HS-27A (cell line): ENCODE measurements at regions not wholly inside any gene's neighbourhood (a gene's known extent, or its start where the extent isn't known, plus 50 kb on each side); places are given as distances from the start of the nearest gene placed in this dataset.
"Not testable (repeated sequence)": the region's sequence is repeated elsewhere in the genome, so short reads cannot be mapped to it uniquely, and the experiment has no call there.

ENCODE experiments used
- DNase-seq: peaks from one replicate; pipeline ENCODE4 v3.0.0-alpha.2; 2012; ENCODE audit warnings: low read depth, missing footprints

GRCh38 chr10:65040796-65041195, 1519.6 kb downstream of the REEP3 start:
- DNase-seq, result no peak

GRCh38 chr10:65041307-65041706, 1520.1 kb downstream of the REEP3 start:
- DNase-seq, result no peak

GRCh38 chr10:65042496-65042895, 1521.3 kb downstream of the REEP3 start:
- DNase-seq, result no peak

- DNase-seq, result no peak
Measured at GRCh38 chr10:65046831-65047230, 1525.6 kb downstream of the REEP3 start.

- DNase-seq, result not testable (repeated sequence)
Measured at GRCh38 chr10:65052111-65052510, 1530.9 kb downstream of the REEP3 start.

GRCh38 chr10:65053397-65053796, 1532.2 kb downstream of the REEP3 start:
- DNase-seq, result not testable (repeated sequence)

- DNase-seq, result not testable (repeated sequence)
Measured at GRCh38 chr10:65053831-65054351, 1532.7 kb downstream of the REEP3 start.

GRCh38 chr10:65054701-65055100, 1533.5 kb downstream of the REEP3 start:
- DNase-seq, result not testable (repeated sequence)

- DNase-seq, result no peak
Measured at GRCh38 chr10:65065278-65065677, 1544.1 kb downstream of the REEP3 start.

- no peak for DNase-seq
Measured at GRCh38 chr10:65083222-65083621, 1562.0 kb downstream of the REEP3 start.

GRCh38 chr10:65090991-65091390, 1569.8 kb downstream of the REEP3 start:
- no peak for DNase-seq

GRCh38 chr10:65100146-65100545, 1578.9 kb downstream of the REEP3 start:
- DNase-seq, result no peak

- not testable (repeated sequence) for DNase-seq
Measured at GRCh38 chr10:65100881-65101280, 1579.7 kb downstream of the REEP3 start.

- no peak for DNase-seq
Measured at GRCh38 chr10:65110009-65110408, 1588.8 kb downstream of the REEP3 start.

- not testable (repeated sequence) for DNase-seq
Measured at GRCh38 chr10:65111059-65111458, 1589.9 kb downstream of the REEP3 start.

- no peak for DNase-seq
Measured at GRCh38 chr10:65112573-65112972, 1591.4 kb downstream of the REEP3 start.

GRCh38 chr10:65123120-65123519, 1601.9 kb downstream of the REEP3 start:
- no peak for DNase-seq

- no peak for DNase-seq
Measured at GRCh38 chr10:65125212-65125611, 1604.0 kb downstream of the REEP3 start.

- no peak for DNase-seq
Measured at GRCh38 chr10:65126288-65126687, 1605.1 kb downstream of the REEP3 start.

- DNase-seq, result no peak
Measured at GRCh38 chr10:65128277-65128676, 1607.1 kb downstream of the REEP3 start.

- no peak for DNase-seq
Measured at GRCh38 chr10:65130162-65130758, 1609.1 kb downstream of the REEP3 start.

GRCh38 chr10:65133652-65134051, 1612.5 kb downstream of the REEP3 start:
- DNase-seq, result no peak

GRCh38 chr10:65135508-65135907, 1614.3 kb downstream of the REEP3 start:
- DNase-seq, result no peak
